HG03175 (cell line): ENCODE measurements at regions not wholly inside any gene's neighbourhood (a gene's known extent, or its start where the extent isn't known, plus 50 kb on each side); places are given as distances from the start of the nearest gene placed in this dataset.

Source experiments
- ATAC-seq: cut with Tn5 transposase; IDR thresholded peaks from one replicate; pipeline ENCODE4 v1.9.1; 2021; ENCODE audit warnings: mild to moderate bottlenecking, moderate library complexity; ENCODE audit not compliant: unreplicated experiment

DNA sequence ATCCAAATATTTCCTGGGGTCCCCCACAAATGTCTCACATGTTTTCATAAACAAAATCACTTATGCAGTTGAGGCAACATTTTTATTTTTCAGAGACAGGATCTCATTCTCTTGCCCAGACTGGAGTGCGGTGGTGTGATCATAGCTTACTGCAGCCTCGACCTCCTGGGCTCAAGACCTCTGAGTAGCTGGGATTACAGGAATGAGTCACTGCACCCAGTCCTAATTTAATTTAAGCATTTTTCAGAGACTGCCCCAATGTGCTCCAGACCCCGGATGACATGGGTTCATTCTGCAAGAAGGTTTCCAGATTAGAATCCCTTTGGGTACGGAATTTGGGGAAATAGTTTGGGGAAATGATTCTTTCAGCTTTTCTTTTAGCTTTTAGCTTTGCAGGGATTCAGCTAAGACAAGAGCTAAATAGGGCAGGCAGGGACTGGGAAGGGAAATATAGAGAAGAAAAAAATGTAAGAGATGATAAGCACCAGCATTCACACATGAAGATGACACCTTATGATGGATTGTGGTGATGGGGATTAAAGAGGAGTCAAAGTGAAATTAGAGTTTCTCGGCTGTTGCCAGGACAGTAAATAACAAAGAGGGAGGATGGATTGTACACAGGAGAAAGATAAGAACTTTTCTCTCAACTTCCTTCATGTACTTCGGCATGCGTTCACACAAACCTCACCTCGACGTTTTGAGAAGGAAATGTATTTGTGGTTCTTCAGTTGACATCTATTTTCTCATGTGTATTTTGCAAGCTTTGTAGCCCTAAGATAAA, 169.4 kb upstream of the TAB2 start:
- ATAC-seq, result no peak

DNA sequence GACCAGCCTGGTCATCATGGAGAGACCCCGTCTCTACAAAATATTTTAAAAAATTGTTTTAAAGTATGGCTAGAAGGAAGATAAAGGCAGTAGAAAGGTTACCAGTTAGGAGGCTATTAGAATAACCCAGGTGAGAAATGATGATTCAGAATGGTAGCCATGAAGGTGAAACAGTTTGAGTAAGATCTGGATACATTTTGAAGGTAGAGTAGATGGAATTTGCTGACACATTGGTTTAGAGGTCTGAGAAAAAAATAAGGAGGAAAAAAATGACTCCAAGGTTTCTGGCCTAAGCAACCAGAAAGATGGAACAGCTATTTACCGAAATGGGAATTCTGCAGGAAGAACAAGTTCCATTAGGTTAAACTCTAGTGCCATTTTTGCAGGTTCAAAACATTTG, 167.9 kb upstream of the TAB2 start:
- no peak for ATAC-seq

GRCh38 chr6:149150301-149150700, 167.2 kb upstream of the TAB2 start:
- no peak for ATAC-seq

DNA sequence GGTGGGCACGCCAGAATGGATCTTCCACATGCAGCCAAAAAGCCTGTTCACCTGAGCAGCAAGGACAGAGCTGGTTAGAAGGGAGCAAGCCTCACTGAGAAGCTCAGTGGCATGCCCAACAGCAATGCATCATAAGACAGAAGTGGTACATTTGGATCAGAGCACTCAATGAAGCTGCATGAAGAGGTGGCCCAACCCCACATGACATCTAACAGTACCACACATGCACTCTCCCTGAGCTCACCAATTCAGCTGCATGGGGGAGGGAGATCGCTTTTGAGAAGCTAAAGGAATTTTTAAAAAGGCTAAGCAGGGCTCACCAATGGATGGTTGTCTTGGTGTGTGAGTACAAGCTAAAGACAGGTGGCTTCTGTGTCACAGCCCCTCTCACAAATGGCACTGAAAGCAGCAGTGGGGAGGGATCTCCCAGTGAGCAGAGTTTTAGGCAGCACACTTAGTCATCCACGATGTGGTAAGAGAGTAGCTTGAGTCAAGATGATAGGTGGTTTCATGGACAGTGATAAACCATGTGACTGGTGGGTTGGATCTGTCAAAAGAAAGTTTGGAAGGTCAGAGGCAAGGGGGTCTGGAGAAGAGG, 166.6 kb upstream of the TAB2 start:
- no peak for ATAC-seq

- no peak for ATAC-seq
Observed at GRCh38 chr6:149152521-149152920, 165.0 kb upstream of the TAB2 start.

DNA sequence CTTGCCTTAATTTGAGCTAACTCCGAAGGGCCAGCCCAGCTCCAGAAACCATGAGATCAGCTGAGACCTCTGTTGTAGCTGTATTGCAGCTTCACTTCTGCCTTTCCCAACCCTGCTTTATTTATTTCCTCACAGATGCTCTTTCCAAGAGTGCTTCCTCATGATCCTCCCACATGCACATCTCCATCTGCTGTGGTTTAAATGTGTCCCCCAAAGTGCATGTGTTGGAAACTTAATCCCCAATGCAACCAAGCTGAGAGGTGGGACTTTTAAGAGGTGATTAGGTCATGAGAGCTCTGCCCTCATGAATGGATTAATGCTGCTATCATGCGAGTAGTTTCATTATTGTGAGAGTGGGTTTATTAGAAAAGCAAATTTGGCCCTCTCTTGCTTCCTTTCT, 164.4 kb upstream of the TAB2 start:
- no peak for ATAC-seq

DNA sequence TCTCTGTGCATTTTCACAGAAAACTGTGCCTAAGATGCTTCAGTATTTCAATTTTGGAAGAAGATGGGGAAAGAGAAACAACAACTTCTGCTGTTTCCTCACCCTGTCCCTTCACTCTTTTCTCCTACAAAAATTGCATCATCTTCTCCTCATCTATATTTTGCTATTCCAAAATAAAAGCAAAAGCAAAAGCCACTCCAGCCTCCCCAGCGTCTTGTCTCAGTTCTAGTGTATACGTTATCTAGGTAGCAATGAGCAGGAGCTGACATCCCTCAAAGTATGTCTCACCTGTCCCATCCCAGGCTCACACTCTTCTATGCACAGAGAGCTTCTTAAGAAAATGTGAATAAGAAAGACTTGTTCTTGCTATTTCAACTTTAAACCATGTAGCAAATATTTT, 163.8 kb upstream of the TAB2 start:
- ATAC-seq, result no peak

- ATAC-seq, result no peak
Observed at GRCh38 chr6:149154261-149154821, 163.2 kb upstream of the TAB2 start.

DNA sequence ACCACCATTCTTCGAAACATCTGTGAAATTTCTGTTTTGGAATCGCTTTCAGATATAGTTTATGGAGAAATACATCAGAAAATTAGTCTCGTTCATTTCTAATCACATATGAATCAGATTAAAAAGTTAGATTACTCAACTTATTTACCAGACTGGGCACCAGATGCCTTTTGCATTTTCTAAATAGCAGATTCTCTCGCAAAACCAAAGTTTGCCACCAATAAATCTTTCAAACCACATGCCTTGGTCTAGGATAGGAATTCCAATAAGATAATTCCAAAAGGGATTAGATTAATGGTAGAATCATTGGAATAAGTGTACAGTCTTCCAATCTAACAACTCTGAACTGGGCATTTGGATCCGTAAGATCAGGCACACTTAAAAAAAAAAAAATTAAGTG, 160.4 kb upstream of the TAB2 start:
- ATAC-seq, result no peak

DNA sequence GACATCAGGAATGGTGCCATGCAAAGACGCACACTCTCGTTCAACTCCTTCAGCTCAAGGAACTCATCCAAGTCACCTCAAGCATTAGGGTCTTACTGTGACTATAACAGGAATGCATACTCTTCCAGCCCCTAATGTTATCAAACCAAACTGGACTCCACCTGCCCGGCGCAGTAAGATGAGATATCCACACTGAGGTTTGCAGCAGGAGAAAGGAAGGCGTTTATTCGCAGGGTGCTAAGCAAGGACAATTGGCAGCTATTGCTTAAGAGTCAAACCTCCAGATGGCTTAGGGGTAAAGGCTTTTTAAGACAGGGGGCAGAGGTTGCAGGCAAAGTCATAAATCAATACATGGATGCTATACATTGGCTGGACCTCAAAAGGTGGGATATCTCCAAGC, 159.4 kb upstream of the TAB2 start:
- no peak for ATAC-seq

DNA sequence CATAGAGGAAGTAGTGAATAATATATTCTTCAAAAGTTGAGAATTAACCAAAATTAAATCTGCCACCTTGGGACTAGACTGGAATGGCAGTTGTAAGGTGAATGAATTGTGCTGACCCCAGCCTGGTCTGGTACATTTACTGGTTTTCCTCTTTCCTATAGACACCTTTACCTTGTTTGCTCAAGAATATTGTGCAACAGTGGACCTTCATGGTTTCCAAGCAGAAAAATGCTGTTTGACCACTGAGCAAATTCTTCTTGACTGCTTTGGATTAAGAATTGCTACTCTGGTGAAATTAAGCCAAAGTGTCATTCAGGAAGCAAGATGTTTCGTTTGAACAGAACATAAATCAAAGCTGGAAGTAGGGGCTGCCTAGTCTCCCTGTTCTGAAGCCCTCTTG, 156.6 kb upstream of the TAB2 start:
- no peak for ATAC-seq

GRCh38 chr6:149162924-149163323, 154.6 kb upstream of the TAB2 start:
- ATAC-seq, result no peak

GRCh38 chr6:149164199-149164750, 153.2 kb upstream of the TAB2 start:
- no peak for ATAC-seq

GRCh38 chr6:149166336-149166735, 151.2 kb upstream of the TAB2 start:
- ATAC-seq, result no peak

GRCh38 chr6:149166747-149167146, 150.8 kb upstream of the TAB2 start:
- ATAC-seq, result no peak

DNA sequence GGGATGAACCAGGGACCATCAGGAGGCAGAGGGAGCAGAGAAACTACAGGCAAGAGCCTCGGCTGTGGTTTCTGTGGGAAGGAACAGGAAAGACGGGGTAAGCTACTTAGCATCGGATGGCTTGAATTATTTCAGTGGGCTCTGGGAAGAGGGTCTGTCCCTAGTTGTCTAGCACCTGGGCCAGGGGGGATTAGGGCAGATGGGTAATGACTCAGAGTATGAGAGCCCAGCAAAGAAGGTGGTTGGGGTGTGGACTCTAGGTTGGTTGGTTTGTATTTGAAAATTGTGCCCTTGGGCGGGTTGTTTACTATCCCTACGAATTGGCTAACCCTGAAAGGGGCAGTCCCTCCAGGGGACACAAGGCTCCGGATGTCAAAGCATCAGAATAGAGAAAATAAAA, 148.5 kb upstream of the TAB2 start:
- no peak for ATAC-seq

DNA sequence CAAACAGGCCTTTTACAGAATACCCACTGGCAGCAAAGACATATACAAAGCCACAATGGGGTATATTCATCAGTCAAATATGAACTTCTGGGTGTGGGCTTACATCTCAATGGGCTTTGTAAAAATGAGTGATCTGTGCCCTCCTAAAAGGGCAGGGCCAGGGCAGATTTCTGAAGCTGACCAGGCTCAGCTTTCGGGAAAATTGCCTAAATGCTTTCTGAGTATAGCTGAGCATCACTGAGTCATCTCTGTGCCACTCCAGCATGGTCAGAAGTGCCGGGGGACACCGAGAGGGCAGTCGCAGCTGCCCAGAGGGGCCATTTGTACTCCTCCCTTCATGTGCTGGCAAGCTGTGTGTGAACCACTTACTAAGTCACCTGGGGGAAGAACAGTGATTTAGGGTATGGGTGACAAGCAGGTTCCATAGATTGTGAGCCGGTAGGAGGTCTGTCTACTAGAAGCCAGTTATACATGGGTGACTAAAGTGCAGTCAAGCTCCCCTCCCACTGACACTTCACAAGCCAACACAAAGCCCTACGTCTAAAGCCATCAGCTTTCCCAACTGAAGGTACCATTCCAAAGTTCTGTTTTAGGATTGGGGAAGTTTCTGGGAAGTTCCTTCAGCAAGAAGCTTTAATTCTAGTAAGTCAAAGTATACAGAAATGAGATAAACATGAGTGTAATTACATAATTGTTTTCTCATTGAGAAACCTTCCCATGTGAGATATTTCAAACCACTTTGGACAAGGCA, 147.6 kb upstream of the TAB2 start:
- no peak for ATAC-seq

DNA sequence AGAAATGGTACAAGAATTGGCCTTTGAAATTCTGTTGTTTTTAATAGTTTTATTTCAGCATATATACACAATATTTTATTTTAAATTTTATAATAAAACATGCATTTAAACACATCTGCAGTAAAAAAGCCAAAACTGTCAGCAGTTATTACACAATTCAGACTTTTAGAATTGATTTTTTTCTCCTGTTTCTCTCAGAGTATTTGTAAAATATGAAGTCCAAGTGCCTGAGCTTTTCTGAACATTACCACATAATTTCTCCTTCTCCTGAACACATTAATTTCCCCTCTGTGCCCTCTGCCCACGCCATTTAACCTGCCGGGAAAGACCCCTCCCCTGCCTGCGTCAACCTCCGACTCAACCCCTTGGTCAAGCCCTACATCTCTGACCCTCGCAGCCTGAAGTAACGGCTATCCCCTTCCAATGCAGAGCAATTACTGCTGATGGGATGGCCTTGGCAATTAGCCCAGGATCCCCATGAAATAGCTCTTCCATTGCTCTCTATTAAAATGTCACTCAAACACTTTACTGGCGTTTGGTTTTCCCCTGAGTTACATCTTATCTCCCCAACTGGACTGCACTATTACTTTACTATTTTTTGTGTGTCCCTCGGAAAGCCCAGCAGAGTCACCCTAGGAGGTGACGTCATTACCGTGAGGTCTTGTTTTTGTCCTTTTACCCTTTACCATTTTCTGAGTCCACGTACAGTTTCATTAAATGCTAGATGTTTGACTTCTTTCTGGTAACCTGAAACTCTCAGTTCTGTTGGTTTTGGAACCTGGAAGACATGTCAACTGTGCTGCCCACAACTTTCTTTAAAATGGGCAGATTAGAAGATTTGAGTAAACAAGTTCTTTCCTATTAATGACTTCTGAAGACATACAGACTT, 146.7 kb upstream of the TAB2 start:
- no peak for ATAC-seq

GRCh38 chr6:149173222-149173621, 144.3 kb upstream of the TAB2 start:
- ATAC-seq, result no peak

GRCh38 chr6:149174962-149175361, 142.6 kb upstream of the TAB2 start:
- no peak for ATAC-seq
